HEK293 (cell line): ENCODE measurements at regions not wholly inside any gene's neighbourhood (a gene's known extent, or its start where the extent isn't known, plus 50 kb on each side); places are given as distances from the start of the nearest gene placed in this dataset.

Source experiments
- CTCF ChIA-PET: fragments of 350-600 bp; formaldehyde crosslinking; extraction: SDS; loops from one replicate; lab custom pipeline; 2021; ENCODE audit warnings: antibody characterized with exemption; lab: Yijun Ruan, JAX
- POLR2A ChIA-PET: fragments of 300-600 bp; formaldehyde crosslinking; extraction: SDS; loops from one replicate; lab custom pipeline; 2020; ENCODE audit warnings: antibody characterized with exemption, inconsistent platforms; lab: Yijun Ruan, JAX
- H3K27ac ChIP-seq: fragments of 200-500 bp; sonication (Bioruptor generic); 2 replicates; pipeline ENCODE4 v1.5.1; 2014; ENCODE audit warnings: low read depth, low read length, control low read depth, inconsistent platforms; ENCODE audit errors: extremely low read depth
- H3K36me3 ChIP-seq, 2 experiments: fragments of 200-500 bp in 1 of 2; sonication (Bioruptor generic) in 1 of 2; 1 replicate in 1 of 2; 2 replicates in 1 of 2; pipeline ENCODE4 v1.5.1; 2014 to 2017; ENCODE audit warnings: inconsistent platforms in 2 of 2, low read length in 2 of 2; ENCODE audit not compliant: control insufficient read depth in 2 of 2, insufficient read depth in 1 of 2
- H3K4me1 ChIP-seq: fragments of 200-500 bp; sonication (Bioruptor generic); 2 replicates; pipeline ENCODE4 v1.5.1; 2014; ENCODE audit warnings: mild to moderate bottlenecking, low read length, inconsistent platforms; ENCODE audit not compliant: control insufficient read depth, insufficient read depth
- H3K4me3 ChIP-seq: 2 replicates; pipeline ENCODE4 v1.5.1; 2011; ENCODE audit warnings: low read depth, mild to moderate bottlenecking, control low read depth, low read length, moderate library complexity
- H3K9me3 ChIP-seq: fragments of 200-500 bp; sonication (Bioruptor generic); 2 replicates; pipeline ENCODE4 v1.5.1; 2014; ENCODE audit warnings: low read depth, low read length, inconsistent platforms; ENCODE audit not compliant: control insufficient read depth, insufficient read depth
- GLIS1 ChIP-seq: fragments of 450-650 bp; formaldehyde crosslinking; IDR thresholded peaks from 2 replicates; pipeline ENCODE4 v1.5.1; 2016; ENCODE audit warnings: missing biosample characterization, missing genetic modification characterization
- OSR2 ChIP-seq: fragments of 450-650 bp; formaldehyde crosslinking; IDR thresholded peaks from 2 replicates; pipeline ENCODE4 v1.5.1; 2016; ENCODE audit warnings: missing biosample characterization, missing genetic modification characterization
- PRDM10 ChIP-seq: fragments of 450-650 bp; formaldehyde crosslinking; IDR thresholded peaks from 2 replicates; pipeline ENCODE4 v1.5.1; 2016; ENCODE audit warnings: missing biosample characterization, missing genetic modification characterization
- TRIM28 ChIP-seq: IDR thresholded peaks from 2 replicates; pipeline ENCODE4 v1.6.1; 2011; ENCODE audit warnings: low read length, control low read depth, borderline replicate concordance
- YY2 ChIP-seq: fragments of 450-650 bp; formaldehyde crosslinking; IDR thresholded peaks from 2 replicates; pipeline ENCODE4 v1.5.1; 2016; ENCODE audit warnings: missing biosample characterization, missing genetic modification characterization
- ZBTB17 ChIP-seq: fragments of 450-650 bp; formaldehyde crosslinking; IDR thresholded peaks from 2 replicates; pipeline ENCODE4 v1.5.1; 2016; ENCODE audit warnings: missing biosample characterization, missing genetic modification characterization
- ZBTB21 ChIP-seq: fragments of 450-650 bp; formaldehyde crosslinking; IDR thresholded peaks from 2 replicates; pipeline ENCODE4 v1.5.1; 2017; ENCODE audit warnings: missing biosample characterization, missing genetic modification characterization
- ZNF157 ChIP-seq: fragments of 450-650 bp; formaldehyde crosslinking; IDR thresholded peaks from 2 replicates; pipeline ENCODE4 v1.5.1; 2016; ENCODE audit warnings: missing biosample characterization, missing genetic modification characterization
- ZNF174 ChIP-seq: fragments of 450-650 bp; formaldehyde crosslinking; IDR thresholded peaks from 2 replicates; pipeline ENCODE4 v1.5.0; 2017; ENCODE audit warnings: missing biosample characterization, mild to moderate bottlenecking, missing genetic modification characterization
- ZNF202 ChIP-seq: fragments of 450-650 bp; formaldehyde crosslinking; IDR thresholded peaks from 2 replicates; pipeline ENCODE4 v1.5.1; 2016; ENCODE audit warnings: missing biosample characterization, missing genetic modification characterization, borderline replicate concordance
- ZNF211 ChIP-seq: fragments of 450-650 bp; formaldehyde crosslinking; IDR thresholded peaks from 2 replicates; pipeline ENCODE4 v1.5.1; 2016; ENCODE audit warnings: low read depth, missing biosample characterization, missing genetic modification characterization
- ZNF335 ChIP-seq: fragments of 450-650 bp; formaldehyde crosslinking; conservative IDR thresholded peaks from 2 replicates; pipeline ENCODE4 v1.5.1; 2016; ENCODE audit warnings: missing biosample characterization, missing genetic modification characterization
- ZNF341 ChIP-seq: fragments of 450-650 bp; formaldehyde crosslinking; IDR thresholded peaks from 2 replicates; pipeline ENCODE4; 2016; ENCODE audit warnings: low read depth, missing biosample characterization, missing genetic modification characterization
- ZNF426 ChIP-seq: fragments of 450-650 bp; formaldehyde crosslinking; IDR thresholded peaks from 2 replicates; pipeline ENCODE4 v1.5.1; 2017; ENCODE audit warnings: missing biosample characterization, missing genetic modification characterization, mild to moderate bottlenecking, inconsistent platforms, moderate library complexity
- ZNF488 ChIP-seq: fragments of 450-650 bp; formaldehyde crosslinking; IDR thresholded peaks from 2 replicates; pipeline ENCODE4 v1.5.1; 2016; ENCODE audit warnings: missing biosample characterization, missing genetic modification characterization
- ZNF555 ChIP-seq: fragments of 450-650 bp; formaldehyde crosslinking; conservative IDR thresholded peaks from 2 replicates; pipeline ENCODE4 v1.5.1; 2017; ENCODE audit warnings: missing biosample characterization, mild to moderate bottlenecking, missing genetic modification characterization, inconsistent platforms
- ZNF654 ChIP-seq: fragments of 450-650 bp; formaldehyde crosslinking; IDR thresholded peaks from 2 replicates; pipeline ENCODE4 v1.5.1; 2016; ENCODE audit warnings: low read depth, missing biosample characterization, missing genetic modification characterization
- ZNF658 ChIP-seq: fragments of 450-650 bp; formaldehyde crosslinking; IDR thresholded peaks from 2 replicates; pipeline ENCODE4; 2016; ENCODE audit warnings: missing biosample characterization, missing genetic modification characterization
- ZNF660 ChIP-seq: fragments of 450-650 bp; IDR thresholded peaks from 2 replicates; pipeline ENCODE4 v1.5.1; 2018; ENCODE audit warnings: missing biosample characterization, mild to moderate bottlenecking, missing genetic modification characterization
- ZNF692 ChIP-seq: fragments of 450-650 bp; formaldehyde crosslinking; IDR thresholded peaks from 2 replicates; pipeline ENCODE4 v1.5.1; 2016; ENCODE audit warnings: missing biosample characterization, missing genetic modification characterization
- ZNF707 ChIP-seq: fragments of 450-650 bp; formaldehyde crosslinking; IDR thresholded peaks from 2 replicates; pipeline ENCODE4 v1.5.1; 2016; ENCODE audit warnings: missing biosample characterization, missing genetic modification characterization
- ZSCAN23 ChIP-seq: fragments of 450-650 bp; formaldehyde crosslinking; IDR thresholded peaks from 2 replicates; pipeline ENCODE4 v1.5.1; 2016; ENCODE audit warnings: missing biosample characterization, missing genetic modification characterization
- TF ChIP-seq, protein P1 (sequence below): sonication (generic); formaldehyde crosslinking; IDR thresholded peaks from 2 replicates; pipeline ENCODE4 v1.8.1; 2022; ENCODE audit warnings: mild to moderate bottlenecking, moderate library complexity, missing genetic modification reagents
- TF ChIP-seq, protein P2 (sequence below): fragments of 450-650 bp; formaldehyde crosslinking; IDR thresholded peaks from 2 replicates; pipeline ENCODE4 v1.5.1; 2017; ENCODE audit warnings: missing biosample characterization, mild to moderate bottlenecking, missing genetic modification characterization, moderate library complexity
- TF ChIP-seq, protein P3 (sequence below): fragments of 450-650 bp; formaldehyde crosslinking; IDR thresholded peaks from 2 replicates; pipeline ENCODE4 v1.5.1; 2016; ENCODE audit warnings: missing biosample characterization, missing genetic modification characterization, low read depth

- Histone ChIP-seq H3K4me1 (no peaks in the 10 kb centered on the region), H3K36me3 (no peaks in the 10 kb centered on the region), H3K27ac (no peak overlapping the region), H3K4me3 (no peak overlapping the region), H3K9me3 (no peaks in the 10 kb centered on the region)
- TF ChIP-seq, protein P1, sequence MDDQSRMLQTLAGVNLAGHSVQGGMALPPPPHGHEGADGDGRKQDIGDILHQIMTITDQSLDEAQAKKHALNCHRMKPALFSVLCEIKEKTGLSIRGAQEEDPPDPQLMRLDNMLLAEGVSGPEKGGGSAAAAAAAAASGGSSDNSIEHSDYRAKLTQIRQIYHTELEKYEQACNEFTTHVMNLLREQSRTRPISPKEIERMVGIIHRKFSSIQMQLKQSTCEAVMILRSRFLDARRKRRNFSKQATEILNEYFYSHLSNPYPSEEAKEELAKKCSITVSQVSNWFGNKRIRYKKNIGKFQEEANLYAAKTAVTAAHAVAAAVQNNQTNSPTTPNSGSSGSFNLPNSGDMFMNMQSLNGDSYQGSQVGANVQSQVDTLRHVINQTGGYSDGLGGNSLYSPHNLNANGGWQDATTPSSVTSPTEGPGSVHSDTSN (CRISPR knock-in tag): no peak
- TF ChIP-seq PRDM10 (tag by site-specific recombination): no peak
- TF ChIP-seq ZNF660 (tag by site-specific recombination): no peak
- no peak for TF ChIP-seq ZNF658 (tag by site-specific recombination)
- TF ChIP-seq ZNF335 (tag by site-specific recombination): no peak
- no peak for TF ChIP-seq ZNF555 (tag by site-specific recombination)
- TF ChIP-seq ZNF707: no peak
- no peak for TF ChIP-seq ZNF211
- TF ChIP-seq, protein P2, sequence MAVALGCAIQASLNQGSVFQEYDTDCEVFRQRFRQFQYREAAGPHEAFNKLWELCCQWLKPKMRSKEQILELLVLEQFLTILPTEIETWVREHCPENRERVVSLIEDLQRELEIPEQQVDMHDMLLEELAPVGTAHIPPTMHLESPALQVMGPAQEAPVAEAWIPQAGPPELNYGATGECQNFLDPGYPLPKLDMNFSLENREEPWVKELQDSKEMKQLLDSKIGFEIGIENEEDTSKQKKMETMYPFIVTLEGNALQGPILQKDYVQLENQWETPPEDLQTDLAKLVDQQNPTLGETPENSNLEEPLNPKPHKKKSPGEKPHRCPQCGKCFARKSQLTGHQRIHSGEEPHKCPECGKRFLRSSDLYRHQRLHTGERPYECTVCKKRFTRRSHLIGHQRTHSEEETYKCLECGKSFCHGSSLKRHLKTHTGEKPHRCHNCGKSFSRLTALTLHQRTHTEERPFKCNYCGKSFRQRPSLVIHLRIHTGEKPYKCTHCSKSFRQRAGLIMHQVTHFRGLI: no peak
- TF ChIP-seq ZNF692: no peak
- no peak for TF ChIP-seq TRIM28
- no peak for TF ChIP-seq ZNF654 (tag by site-specific recombination)
- no peak for TF ChIP-seq ZNF426
- no peak for TF ChIP-seq ZNF341 (tag by site-specific recombination)
- no peak for TF ChIP-seq ZSCAN23 (tag by site-specific recombination)
- ChIA-PET CTCF (no interaction called here), POLR2A (no interaction called here)
These were observed 54.8 kb upstream of the FOXB2 start for GRCh38 chr9:76964612-76965011.

DNA sequence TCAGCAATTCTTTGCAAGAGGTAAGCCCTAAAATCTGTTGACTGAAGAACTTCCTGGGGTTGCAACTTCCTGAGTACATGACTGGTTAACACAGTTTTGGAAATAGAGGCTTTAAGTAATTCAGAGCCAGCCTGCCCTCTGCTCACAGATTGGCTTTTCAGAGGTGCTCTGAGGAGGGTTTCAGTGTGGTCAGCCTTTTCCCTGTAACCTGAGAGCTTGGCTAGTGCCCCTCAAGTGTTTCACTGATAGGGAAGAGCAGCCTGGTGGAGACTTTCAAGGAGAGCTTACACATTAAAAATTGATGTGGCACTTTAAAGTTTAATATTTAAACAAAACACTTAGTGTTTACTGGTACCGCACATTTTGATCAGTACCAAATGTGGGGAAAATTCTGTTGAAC lies 56.7 kb upstream of the FOXB2 start:
- no peak overlapping the region for H3K27ac ChIP-seq
- CTCF ChIA-PET: no interaction called here
- POLR2A ChIA-PET: no interaction called here
- H3K4me1 ChIP-seq: no peaks in the 10 kb centered on the region
- H3K4me3 ChIP-seq: no peak overlapping the region
- no peaks in the 10 kb centered on the region for H3K9me3 ChIP-seq
- H3K36me3 ChIP-seq: no peaks in the 10 kb centered on the region
- TF ChIP-seq ZNF202 (tag by site-specific recombination): no peak
- TF ChIP-seq ZBTB17 (tag by site-specific recombination): no peak
- TF ChIP-seq ZNF174 (tag by site-specific recombination): no peak
- TF ChIP-seq YY2 (tag by site-specific recombination): no peak
- TF ChIP-seq, protein P3, sequence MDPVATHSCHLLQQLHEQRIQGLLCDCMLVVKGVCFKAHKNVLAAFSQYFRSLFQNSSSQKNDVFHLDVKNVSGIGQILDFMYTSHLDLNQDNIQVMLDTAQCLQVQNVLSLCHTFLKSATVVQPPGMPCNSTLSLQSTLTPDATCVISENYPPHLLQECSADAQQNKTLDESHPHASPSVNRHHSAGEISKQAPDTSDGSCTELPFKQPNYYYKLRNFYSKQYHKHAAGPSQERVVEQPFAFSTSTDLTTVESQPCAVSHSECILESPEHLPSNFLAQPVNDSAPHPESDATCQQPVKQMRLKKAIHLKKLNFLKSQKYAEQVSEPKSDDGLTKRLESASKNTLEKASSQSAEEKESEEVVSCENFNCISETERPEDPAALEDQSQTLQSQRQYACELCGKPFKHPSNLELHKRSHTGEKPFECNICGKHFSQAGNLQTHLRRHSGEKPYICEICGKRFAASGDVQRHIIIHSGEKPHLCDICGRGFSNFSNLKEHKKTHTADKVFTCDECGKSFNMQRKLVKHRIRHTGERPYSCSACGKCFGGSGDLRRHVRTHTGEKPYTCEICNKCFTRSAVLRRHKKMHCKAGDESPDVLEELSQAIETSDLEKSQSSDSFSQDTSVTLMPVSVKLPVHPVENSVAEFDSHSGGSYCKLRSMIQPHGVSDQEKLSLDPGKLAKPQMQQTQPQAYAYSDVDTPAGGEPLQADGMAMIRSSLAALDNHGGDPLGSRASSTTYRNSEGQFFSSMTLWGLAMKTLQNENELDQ (tag by site-specific recombination): no peak
- TF ChIP-seq OSR2: no peak
- TF ChIP-seq ZBTB21 (tag by site-specific recombination): no peak
- no peak for TF ChIP-seq GLIS1 (tag by site-specific recombination)
- TF ChIP-seq ZNF488 (tag by site-specific recombination): no peak
- TF ChIP-seq ZNF157 (tag by site-specific recombination): no peak
